HUES64 (cell line): ENCODE measurements at regions not wholly inside any gene's neighbourhood (a gene's known extent, or its start where the extent isn't known, plus 50 kb on each side); places are given as distances from the start of the nearest gene placed in this dataset.

Experiments
- H3K27ac ChIP-seq: 2 replicates; pipeline ENCODE4 v1.7.0; 2013; ENCODE audit warnings: low read depth, low read length, inconsistent platforms
- H3K27me3 ChIP-seq: 2 replicates; pipeline ENCODE4 v1.6.1; 2013; ENCODE audit warnings: mild to moderate bottlenecking, low read length; ENCODE audit not compliant: insufficient read depth
- H3K36me3 ChIP-seq: 2 replicates; pipeline ENCODE4 v1.6.1; 2013; ENCODE audit warnings: mild to moderate bottlenecking, low read length; ENCODE audit not compliant: insufficient read depth
- H3K4me1 ChIP-seq: 2 replicates; pipeline ENCODE4 v1.6.1; 2013; ENCODE audit warnings: mild to moderate bottlenecking, low read length, moderate library complexity; ENCODE audit not compliant: insufficient read depth
- H3K4me3 ChIP-seq: 2 replicates; pipeline ENCODE4 v1.5.1; 2013; ENCODE audit warnings: mild to moderate bottlenecking, low read length, moderate library complexity
- H3K9ac ChIP-seq: 2 replicates; pipeline ENCODE4 v1.6.1; 2013; ENCODE audit warnings: mild to moderate bottlenecking, low read depth, low read length
- H3K9me3 ChIP-seq: 2 replicates; pipeline ENCODE4 v1.6.1; 2013; ENCODE audit warnings: low read depth, low read length; ENCODE audit not compliant: insufficient read depth
- WGBS: fragments of 150-250, 120-280 bp; methylation state at CpG from one replicate; pipeline ENCODE4 v1.1.7; 2013; ENCODE audit warnings: missing lambda C conversion rate; 5-methylcytosine and 5-hydroxymethylcytosine counted together

- Histone ChIP-seq H3K27ac (no peak overlapping the region), H3K4me3 (no peak overlapping the region), H3K27me3 (no peaks in the 10 kb centered on the region), H3K9ac (no peak overlapping the region), H3K9me3 (no peaks in the 10 kb centered on the region), H3K4me1 (peaks cover 33% of the 10 kb centered on the region), H3K36me3 (no peaks in the 10 kb centered on the region)
- 69% methylated on average over 2 of the region's 3 CpGs for WGBS
These were observed 198.8 kb upstream of the OPRM1 start for GRCh38 chr6:153840039-153840850.

DNA sequence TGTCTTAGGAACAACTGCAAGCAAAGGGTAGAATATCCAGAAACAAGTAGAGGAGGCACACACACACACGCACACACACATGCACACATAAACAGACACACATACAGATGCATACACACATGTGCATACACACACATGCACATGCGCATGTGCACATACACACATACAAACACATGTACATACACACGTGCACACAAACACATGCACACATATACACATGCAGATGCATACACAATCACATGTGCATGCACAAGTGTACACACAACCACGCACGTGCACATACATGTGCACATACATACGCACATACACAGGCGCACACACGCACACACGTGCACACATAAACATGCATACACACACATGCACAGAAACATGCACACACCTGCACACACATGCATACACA, 206.5 kb upstream of the OPRM1 start:
- 85% methylated on average over 9 of the region's 9 CpGs for WGBS

GRCh38 chr6:153831350-153832078, 207.5 kb upstream of the OPRM1 start:
- Histone ChIP-seq H3K27ac (peak overlapping the region; percentile 70; the same call in 1 of the 2 replicates), H3K4me1 (peaks cover 43% of the 10 kb centered on the region), H3K27me3 (no peaks in the 10 kb centered on the region), H3K4me3 (no peak overlapping the region), H3K36me3 (no peaks in the 10 kb centered on the region), H3K9ac (peak overlapping the region; percentile 9; the same call in 1 of the 2 replicates), H3K9me3 (no peaks in the 10 kb centered on the region)
- WGBS, result 53% methylated on average over 5 of the region's 5 CpGs

More for the DNA sequence above, 206.5 kb upstream of the OPRM1 start:
- Histone ChIP-seq H3K4me1 (peaks cover 50% of the 10 kb centered on the region), H3K4me3 (no peak overlapping the region), H3K27me3 (no peaks in the 10 kb centered on the region), H3K9me3 (no peaks in the 10 kb centered on the region), H3K9ac (no peak overlapping the region), H3K36me3 (no peaks in the 10 kb centered on the region), H3K27ac (no peak overlapping the region)

GRCh38 chr6:153817173-153817572, 221.9 kb upstream of the OPRM1 start:
- H3K36me3 ChIP-seq, result no peaks in the 10 kb centered on the region
- no peak overlapping the region for H3K9ac ChIP-seq
- no peaks in the 10 kb centered on the region for H3K9me3 ChIP-seq
- H3K27me3 ChIP-seq, result no peaks in the 10 kb centered on the region
- no peak overlapping the region for H3K4me3 ChIP-seq
- H3K27ac ChIP-seq, result no peak overlapping the region
- 98% methylated on average over 2 of the region's 3 CpGs for WGBS
- H3K4me1 ChIP-seq, result no peaks in the 10 kb centered on the region

- Histone ChIP-seq H3K4me1 (no peaks in the 10 kb centered on the region), H3K27me3 (no peaks in the 10 kb centered on the region), H3K36me3 (no peaks in the 10 kb centered on the region), H3K9ac (no peak overlapping the region), H3K4me3 (no peak overlapping the region), H3K27ac (no peak overlapping the region), H3K9me3 (0 out of 2 replicates have a peak, but pooled peaks cover 1% of the 10 kb centered on the region)
- WGBS, result 96% methylated on average over 2 of the region's 3 CpGs
These were observed 222.7 kb upstream of the OPRM1 start for GRCh38 chr6:153816366-153816765.

DNA sequence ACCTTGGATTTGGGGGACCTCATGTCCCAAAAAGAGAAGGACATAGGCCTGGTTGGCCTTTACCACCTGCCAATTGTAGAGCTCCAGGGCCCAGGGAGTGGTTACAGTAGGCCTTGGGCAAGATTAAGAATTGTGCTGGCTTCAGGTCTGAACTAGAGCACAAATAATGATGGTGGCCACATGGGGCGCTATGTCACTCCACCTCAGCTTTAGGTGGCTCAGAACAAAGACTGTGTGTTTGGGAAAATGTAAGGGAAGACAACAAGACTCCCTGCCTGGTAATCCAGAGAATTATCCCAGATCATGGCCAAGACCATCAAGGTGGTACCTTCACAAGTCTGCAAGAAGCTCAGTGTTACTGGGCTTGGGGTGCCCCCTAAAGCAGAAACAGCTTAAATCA, 224.9 kb upstream of the OPRM1 start:
- Histone ChIP-seq H3K4me1 (no peaks in the 10 kb centered on the region), H3K27ac (no peak overlapping the region), H3K4me3 (no peak overlapping the region), H3K27me3 (no peaks in the 10 kb centered on the region), H3K9me3 (0 out of 2 replicates have a peak, but pooled peaks cover 3% of the 10 kb centered on the region), H3K9ac (no peak overlapping the region), H3K36me3 (no peaks in the 10 kb centered on the region)
- 32% methylated on average over 1 of the region's 1 CpG for WGBS

- WGBS, result 85% methylated on average over 5 of the region's 5 CpGs
- H3K9ac ChIP-seq, result no peak overlapping the region
- no peaks in the 10 kb centered on the region for H3K36me3 ChIP-seq
- no peaks in the 10 kb centered on the region for H3K4me1 ChIP-seq
- no peak overlapping the region for H3K4me3 ChIP-seq
- H3K27ac ChIP-seq, result no peak overlapping the region
- H3K27me3 ChIP-seq, result no peaks in the 10 kb centered on the region
- no peaks in the 10 kb centered on the region for H3K9me3 ChIP-seq
These were observed 234.2 kb upstream of the OPRM1 start for GRCh38 chr6:153804755-153805330.

DNA sequence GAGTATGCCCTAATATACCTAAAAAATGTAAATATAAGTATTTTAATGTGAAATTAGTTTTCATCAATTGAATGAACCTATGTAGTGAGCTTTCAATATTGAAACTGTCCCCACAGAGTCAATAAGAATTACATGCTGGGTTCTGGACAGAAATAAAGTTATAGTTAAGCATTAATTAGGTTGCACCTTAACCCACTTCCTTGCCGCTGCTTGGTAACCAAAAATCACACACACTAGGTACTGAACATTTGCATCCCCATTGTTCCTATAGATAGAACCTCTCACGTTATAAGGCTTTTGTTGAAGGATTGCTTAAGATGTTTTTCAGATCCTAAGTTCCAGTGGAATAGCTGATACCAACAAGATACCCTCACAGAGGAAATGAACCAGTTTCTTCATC, 237.1 kb upstream of the OPRM1 start:
- Histone ChIP-seq H3K9ac (no peak overlapping the region), H3K27me3 (no peaks in the 10 kb centered on the region), H3K9me3 (no peaks in the 10 kb centered on the region), H3K4me1 (no peaks in the 10 kb centered on the region), H3K27ac (no peak overlapping the region), H3K4me3 (no peak overlapping the region), H3K36me3 (no peaks in the 10 kb centered on the region)
- 83% methylated on average over 2 of the region's 2 CpGs for WGBS

- Histone ChIP-seq H3K4me3 (no peak overlapping the region), H3K27me3 (no peaks in the 10 kb centered on the region), H3K9ac (no peak overlapping the region), H3K27ac (no peak overlapping the region), H3K36me3 (no peaks in the 10 kb centered on the region), H3K4me1 (no peaks in the 10 kb centered on the region), H3K9me3 (no peaks in the 10 kb centered on the region)
- 100% methylated on average over 1 of the region's 4 CpGs for WGBS
These were observed 238.4 kb upstream of the OPRM1 start for GRCh38 chr6:153800580-153801188.

- H3K9me3 ChIP-seq, result no peaks in the 10 kb centered on the region
- no peak overlapping the region for H3K27ac ChIP-seq
- no peaks in the 10 kb centered on the region for H3K27me3 ChIP-seq
- no peak overlapping the region for H3K9ac ChIP-seq
- no peaks in the 10 kb centered on the region for H3K4me1 ChIP-seq
- 92% methylated on average over 1 of the region's 1 CpG for WGBS
- no peaks in the 10 kb centered on the region for H3K36me3 ChIP-seq
- no peak overlapping the region for H3K4me3 ChIP-seq
These were observed 248.1 kb upstream of the OPRM1 start for GRCh38 chr6:153790876-153791473.
